Fibroblast of lung (primary cell): ENCODE measurements at regions not wholly inside any gene's neighbourhood (a gene's known extent, or its start where the extent isn't known, plus 50 kb on each side); places are given as distances from the start of the nearest gene placed in this dataset.

Source experiments
- DNase-seq, 2 donors: peaks; one replicate each; pipeline versions ENCODE4 v3.0.0 to v3.0.0-alpha.2; 2010; ENCODE audit warnings: low read depth in 2 of 2
- H2AFZ ChIP-seq: 2 replicates; pipeline ENCODE4 v1.5.1; 2012; ENCODE audit warnings: low read length, control low read depth, inconsistent platforms
- H3K27ac ChIP-seq: 2 replicates; pipeline ENCODE4 v1.5.1; 2011; ENCODE audit warnings: low read length, control low read depth; ENCODE audit not compliant: insufficient read depth
- H3K27me3 ChIP-seq: 2 replicates; pipeline ENCODE4 v1.5.1; 2011; ENCODE audit warnings: mild to moderate bottlenecking, low read length; ENCODE audit not compliant: control insufficient read depth, insufficient read depth
- H3K36me3 ChIP-seq: 2 replicates; pipeline ENCODE4 v1.5.1; 2011; ENCODE audit warnings: low read length; ENCODE audit not compliant: control insufficient read depth, insufficient read depth
- H3K4me1 ChIP-seq: 2 replicates; pipeline ENCODE4 v1.5.1; 2011; ENCODE audit warnings: low read length; ENCODE audit not compliant: control insufficient read depth, insufficient read depth; ENCODE audit errors: extremely low read depth
- H3K4me2 ChIP-seq: 2 replicates; pipeline ENCODE4 v1.5.1; 2011; ENCODE audit warnings: low read length, control low read depth; ENCODE audit not compliant: insufficient read depth; ENCODE audit errors: extremely low read depth
- H3K4me3 ChIP-seq, 4 experiments: fragments of 200-600 bp in 1 of 4; sonication (generic) in 1 of 4; replicated peaks in 1 of 4; 2 replicates each; pipeline ENCODE4 v1.5.1; 2011 to 2016; ENCODE audit warnings: low read length in 4 of 4, low read depth in 3 of 4, mild to moderate bottlenecking in 3 of 4, control low read depth in 2 of 4, inconsistent platforms in 1 of 4, mixed read lengths in 1 of 4; ENCODE audit not compliant: insufficient read depth in 1 of 4; ENCODE audit errors: control extremely low read depth in 1 of 4
- H3K79me2 ChIP-seq: 2 replicates; pipeline ENCODE4 v1.5.1; 2012; ENCODE audit warnings: mild to moderate bottlenecking, low read length, inconsistent platforms; ENCODE audit not compliant: control insufficient read depth, insufficient read depth
- H3K9ac ChIP-seq: 2 replicates; pipeline ENCODE4 v1.5.1; 2011; ENCODE audit warnings: mild to moderate bottlenecking, low read length, control low read depth; ENCODE audit not compliant: insufficient read depth
- H3K9me3 ChIP-seq: 2 replicates; pipeline ENCODE4 v1.5.1; 2012; ENCODE audit warnings: low read depth, low read length; ENCODE audit not compliant: control insufficient read depth, insufficient read depth
- H4K20me1 ChIP-seq: 2 replicates; pipeline ENCODE4 v1.5.1; 2011; ENCODE audit warnings: low read length; ENCODE audit not compliant: control insufficient read depth, insufficient read depth; ENCODE audit errors: extremely low read depth
- EZH2 ChIP-seq: IDR thresholded peaks from 2 replicates; pipeline ENCODE4 v1.5.1; 2012; ENCODE audit warnings: low read length, control low read depth, mild to moderate bottlenecking; ENCODE audit errors: missing control alignments
- TF ChIP-seq, protein P1 (sequence below), 2 donors: IDR thresholded peaks in 1 of 2; conservative IDR thresholded peaks in 1 of 2; 1 replicate in 1 of 2; 2 replicates in 1 of 2; pipeline ENCODE4 v1.5.1; 2011 to 2012; ENCODE audit warnings: low read length in 2 of 2, control low read depth in 1 of 2, inconsistent platforms in 1 of 2, low read depth in 1 of 2, mild to moderate bottlenecking in 1 of 2

DNA sequence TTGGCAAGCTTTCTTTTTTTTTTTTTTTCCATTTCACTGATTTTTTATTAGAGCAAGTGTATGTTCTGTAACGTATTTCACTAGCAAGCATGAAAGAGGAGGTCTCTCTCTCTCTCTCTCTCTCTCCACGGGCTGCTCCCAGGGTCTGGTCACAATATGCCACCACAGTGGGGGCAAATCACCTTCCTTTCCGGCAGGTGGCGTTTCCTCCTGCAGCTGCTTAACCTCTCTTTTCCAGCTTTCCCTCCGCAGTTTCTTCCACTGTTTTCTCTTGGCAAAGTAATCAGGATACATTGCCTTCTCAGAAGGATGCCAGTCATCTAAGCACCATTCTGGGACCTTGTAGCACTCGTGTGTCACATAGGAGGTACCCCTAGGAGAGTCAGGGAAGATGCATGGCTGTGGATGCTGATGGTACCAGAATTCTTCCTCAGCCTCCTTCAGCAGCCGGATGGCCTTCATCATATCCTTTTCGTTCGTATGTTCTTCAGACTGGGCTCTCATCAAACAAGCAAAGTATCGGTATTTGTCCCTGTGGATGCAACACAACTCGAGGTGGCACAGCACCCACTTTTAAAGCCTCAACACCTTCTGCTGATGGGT, 197.3 kb upstream of the PODXL start:
- Histone ChIP-seq H3K9ac (no peak overlapping the region), H3K4me1 (no peaks in the 10 kb centered on the region), H3K27me3 (no peaks in the 10 kb centered on the region), H3K36me3 (no peaks in the 10 kb centered on the region), H3K79me2 (no peaks in the 10 kb centered on the region), H3K4me2 (no peak overlapping the region), H3K27ac (no peak overlapping the region), H2AFZ (no peak overlapping the region), H3K4me3 (no peak overlapping the region), H4K20me1 (no peaks in the 10 kb centered on the region), H3K9me3 (no peaks in the 10 kb centered on the region)
- DNase-seq: no peak
- no peak for TF ChIP-seq EZH2
- TF ChIP-seq, protein P1, sequence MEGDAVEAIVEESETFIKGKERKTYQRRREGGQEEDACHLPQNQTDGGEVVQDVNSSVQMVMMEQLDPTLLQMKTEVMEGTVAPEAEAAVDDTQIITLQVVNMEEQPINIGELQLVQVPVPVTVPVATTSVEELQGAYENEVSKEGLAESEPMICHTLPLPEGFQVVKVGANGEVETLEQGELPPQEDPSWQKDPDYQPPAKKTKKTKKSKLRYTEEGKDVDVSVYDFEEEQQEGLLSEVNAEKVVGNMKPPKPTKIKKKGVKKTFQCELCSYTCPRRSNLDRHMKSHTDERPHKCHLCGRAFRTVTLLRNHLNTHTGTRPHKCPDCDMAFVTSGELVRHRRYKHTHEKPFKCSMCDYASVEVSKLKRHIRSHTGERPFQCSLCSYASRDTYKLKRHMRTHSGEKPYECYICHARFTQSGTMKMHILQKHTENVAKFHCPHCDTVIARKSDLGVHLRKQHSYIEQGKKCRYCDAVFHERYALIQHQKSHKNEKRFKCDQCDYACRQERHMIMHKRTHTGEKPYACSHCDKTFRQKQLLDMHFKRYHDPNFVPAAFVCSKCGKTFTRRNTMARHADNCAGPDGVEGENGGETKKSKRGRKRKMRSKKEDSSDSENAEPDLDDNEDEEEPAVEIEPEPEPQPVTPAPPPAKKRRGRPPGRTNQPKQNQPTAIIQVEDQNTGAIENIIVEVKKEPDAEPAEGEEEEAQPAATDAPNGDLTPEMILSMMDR (conservative IDR thresholded peaks at IDR 0.05 in 1 of 2, IDR thresholded peaks at IDR 0.05 in 1 of 2; ENCODE audit: low read depth in 1 of 2, low read length in 2 of 2): peak in 1 of 2 donors; percentile 42

DNA sequence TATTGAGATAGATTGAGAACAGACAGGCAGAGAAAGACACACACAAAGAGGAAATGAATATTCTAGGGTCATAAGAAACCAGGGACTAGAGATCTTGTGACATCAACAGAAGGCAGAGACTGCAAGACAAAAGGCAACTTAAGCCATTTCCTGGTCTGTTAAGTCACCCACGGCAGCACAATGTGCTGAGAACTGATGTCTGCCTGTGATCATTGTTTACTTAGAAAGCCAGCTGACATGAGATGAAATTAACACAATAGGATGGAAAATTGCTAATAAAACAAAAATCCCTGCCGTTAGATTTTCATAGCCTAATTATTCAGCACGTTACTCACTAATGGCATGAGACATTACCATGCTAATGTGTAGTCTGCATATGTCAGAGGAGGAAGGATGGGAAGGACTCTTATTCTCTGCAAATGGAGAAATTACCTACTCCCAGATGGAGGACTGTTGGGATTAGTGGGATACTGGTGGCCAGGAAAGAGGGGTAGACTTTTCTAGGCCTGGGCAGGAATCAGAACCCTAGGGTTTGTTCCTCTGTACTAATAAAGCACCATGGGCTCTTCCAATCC, 191.3 kb upstream of the PODXL start:
- Histone ChIP-seq H3K4me1 (no peaks in the 10 kb centered on the region), H3K4me2 (no peak overlapping the region), H3K27ac (no peak overlapping the region), H2AFZ (no peak overlapping the region), H3K36me3 (no peaks in the 10 kb centered on the region), H3K9ac (no peak overlapping the region), H3K9me3 (no peaks in the 10 kb centered on the region), H3K79me2 (no peaks in the 10 kb centered on the region), H4K20me1 (no peaks in the 10 kb centered on the region), H3K4me3 (no peak overlapping the region), H3K27me3 (no peaks in the 10 kb centered on the region)
- TF ChIP-seq EZH2: no peak
- TF ChIP-seq, protein P1 (conservative IDR thresholded peaks at IDR 0.05 in 1 of 2, IDR thresholded peaks at IDR 0.05 in 1 of 2; ENCODE audit: low read depth in 1 of 2, low read length in 2 of 2): no peak
- DNase-seq: no peak

DNA sequence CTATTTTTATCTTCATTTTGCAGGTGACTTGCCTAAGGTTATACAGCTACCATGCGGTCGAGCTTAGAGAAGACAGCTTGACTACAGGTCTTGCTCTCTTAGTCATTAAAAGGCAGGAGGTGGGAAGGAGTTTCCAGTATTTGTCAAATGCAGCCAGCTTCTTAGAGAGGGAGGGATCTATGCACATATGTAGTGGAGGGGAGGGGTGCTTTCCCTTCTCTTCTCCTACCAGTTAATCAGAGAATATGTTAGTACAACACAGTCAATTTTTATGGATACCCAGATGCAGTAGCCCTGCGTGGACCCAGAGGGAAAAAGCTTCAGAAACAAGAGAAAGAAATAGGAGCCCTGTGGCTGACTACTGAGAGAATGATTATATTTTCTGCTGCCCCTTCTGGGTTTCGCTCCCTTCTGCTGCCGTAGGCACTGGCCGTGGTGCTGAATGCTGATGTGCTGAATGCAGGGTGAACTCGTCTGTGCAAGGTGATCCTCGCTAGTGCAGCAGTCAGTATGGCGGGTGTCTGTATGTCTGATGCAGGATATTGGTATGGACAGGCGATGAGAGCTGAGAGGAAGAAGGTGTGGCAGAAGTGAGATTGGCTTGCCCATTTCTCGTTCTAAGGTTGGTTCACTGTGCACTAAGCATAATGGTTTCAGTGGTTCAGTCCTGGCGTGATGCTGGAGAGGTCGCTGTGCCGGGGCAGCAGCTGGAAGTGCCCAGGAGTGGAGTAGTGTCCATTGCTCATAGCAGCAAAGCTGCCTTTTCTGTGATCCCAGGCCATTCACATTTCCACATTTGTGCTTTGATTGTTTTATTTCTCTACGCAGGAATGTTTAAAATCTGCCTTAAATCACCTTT, 189.2 kb upstream of the PODXL start:
- Histone ChIP-seq H3K27me3 (no peaks in the 10 kb centered on the region), H3K36me3 (no peaks in the 10 kb centered on the region), H3K79me2 (no peaks in the 10 kb centered on the region), H3K4me3 (no peak overlapping the region), H3K4me1 (no peaks in the 10 kb centered on the region), H3K4me2 (no peak overlapping the region), H3K27ac (no peak overlapping the region), H3K9ac (no peak overlapping the region), H4K20me1 (no peaks in the 10 kb centered on the region), H3K9me3 (no peaks in the 10 kb centered on the region), H2AFZ (no peak overlapping the region)
- peak; percentile 28 to 51 for DNase-seq
- TF ChIP-seq, protein P1 (conservative IDR thresholded peaks at IDR 0.05 in 1 of 2, IDR thresholded peaks at IDR 0.05 in 1 of 2; ENCODE audit: low read depth in 1 of 2, low read length in 2 of 2): no peak
- no peak for TF ChIP-seq EZH2
